KG1 (cell line): ENCODE measurements at regions not wholly inside any gene's neighbourhood (a gene's known extent, or its start where the extent isn't known, plus 50 kb on each side); places are given as distances from the start of the nearest gene placed in this dataset.
"Not testable (repeated sequence)": the region's sequence is repeated elsewhere in the genome, so short reads cannot be mapped to it uniquely, and the experiment has no call there.

Experiments used
- DNase-seq: peaks from one replicate; lab custom pipeline; 2025; lab: John Stamatoyannopoulos, UW

DNA sequence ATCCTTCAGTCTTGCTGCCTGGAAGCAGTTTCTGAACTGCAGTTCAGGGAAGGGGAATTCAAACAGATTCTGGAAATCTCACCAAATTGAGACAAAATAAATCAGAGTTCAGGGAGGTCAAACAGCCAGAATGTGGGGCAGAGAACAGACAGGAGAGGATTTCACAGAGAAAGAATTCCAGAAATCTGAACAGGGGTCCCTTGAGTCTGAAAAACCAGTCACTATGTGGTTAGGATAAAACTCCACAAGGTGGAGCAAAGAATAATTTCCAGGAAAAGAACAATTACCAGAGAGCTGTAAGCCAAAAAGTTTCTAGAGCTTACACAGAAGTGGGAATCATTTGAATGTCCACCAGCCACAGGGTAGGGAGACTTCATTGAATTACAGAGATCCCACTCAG lies 84.7 kb downstream of the URB2 start:
- no peak for DNase-seq

GRCh38 chr1:229714306-229714705 lies 88.3 kb downstream of the URB2 start:
- DNase-seq: no peak

GRCh38 chr1:229714964-229715603 lies 89.0 kb downstream of the URB2 start:
- no peak for DNase-seq

DNA sequence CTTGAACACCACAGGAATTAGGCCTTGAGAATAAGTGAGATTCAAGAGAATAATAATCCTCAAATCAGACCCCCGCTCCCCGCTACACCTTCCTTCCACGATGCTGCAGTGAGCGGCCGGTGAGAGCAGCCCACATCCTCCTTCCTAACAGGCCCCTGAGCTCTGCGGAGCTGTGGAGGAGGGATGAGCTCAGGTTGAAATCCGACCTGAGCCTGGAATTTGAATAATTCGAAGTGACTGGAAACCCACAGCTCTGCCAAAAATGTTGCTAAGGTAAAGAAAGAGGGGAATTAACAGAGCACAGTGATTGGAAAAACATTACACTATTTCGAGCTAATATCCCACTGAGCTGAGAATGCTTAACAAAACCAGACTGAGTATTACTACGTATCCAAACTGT lies 90.0 kb downstream of the URB2 start:
- DNase-seq: no peak

DNA sequence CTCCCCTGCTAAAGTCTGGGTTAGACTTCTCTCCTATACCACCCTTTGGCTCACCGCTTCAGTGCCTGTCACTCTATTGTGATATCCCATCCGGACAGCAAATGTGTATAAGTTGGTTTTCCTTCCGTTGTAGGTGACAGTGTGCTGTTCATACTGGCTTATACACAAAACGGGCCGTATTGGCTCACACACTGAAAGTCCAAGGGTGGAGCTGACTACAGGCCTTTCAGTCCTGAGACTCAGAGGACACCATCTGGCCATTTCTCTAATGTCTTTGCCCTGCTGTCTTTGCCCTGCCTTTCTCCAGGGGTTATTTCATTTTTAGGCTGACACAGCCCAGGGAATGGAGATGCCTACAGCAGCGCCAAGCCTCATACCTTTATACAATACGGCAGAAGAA lies 90.7 kb downstream of the URB2 start:
- DNase-seq: no peak

DNA sequence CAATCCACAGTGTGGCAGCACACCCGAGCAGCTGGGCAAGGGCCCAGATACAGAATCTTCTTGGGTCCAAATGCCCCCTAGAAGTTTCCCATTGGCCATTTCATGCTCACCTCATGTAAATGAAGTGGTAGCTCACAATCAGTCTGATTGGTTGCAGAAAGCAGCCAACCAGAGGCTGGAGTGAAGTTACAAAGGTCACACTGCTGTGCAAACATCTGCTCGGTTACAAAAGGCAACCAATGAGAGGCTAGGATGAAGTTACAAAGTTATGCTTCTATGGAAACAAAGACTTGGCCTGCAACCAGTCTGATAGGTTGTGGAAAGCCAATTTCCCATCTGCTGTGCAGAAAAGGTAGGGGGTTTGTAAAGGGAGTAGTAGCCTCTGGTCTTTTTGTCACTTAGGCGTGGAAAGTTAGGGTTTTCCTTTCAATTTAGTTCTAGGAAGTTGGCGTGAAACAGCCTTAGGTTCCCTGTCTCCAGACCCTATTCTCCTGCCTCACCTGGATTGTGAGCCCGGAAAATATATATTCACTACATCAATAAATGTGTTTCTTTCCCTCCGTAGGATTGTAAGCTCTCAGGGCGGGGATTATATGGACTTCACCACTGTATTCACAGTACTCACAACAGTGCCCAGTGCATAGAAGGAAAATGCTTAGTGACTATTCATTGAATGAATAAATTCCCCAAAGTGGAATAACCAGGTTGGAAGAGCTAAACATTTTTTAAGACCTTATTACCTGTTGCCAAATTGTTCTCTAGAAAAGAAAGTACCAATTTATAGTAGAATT lies 91.9 kb downstream of the URB2 start:
- DNase-seq: no peak

GRCh38 chr1:229726061-229726460 lies 100.0 kb downstream of the URB2 start:
- no peak for DNase-seq

DNA sequence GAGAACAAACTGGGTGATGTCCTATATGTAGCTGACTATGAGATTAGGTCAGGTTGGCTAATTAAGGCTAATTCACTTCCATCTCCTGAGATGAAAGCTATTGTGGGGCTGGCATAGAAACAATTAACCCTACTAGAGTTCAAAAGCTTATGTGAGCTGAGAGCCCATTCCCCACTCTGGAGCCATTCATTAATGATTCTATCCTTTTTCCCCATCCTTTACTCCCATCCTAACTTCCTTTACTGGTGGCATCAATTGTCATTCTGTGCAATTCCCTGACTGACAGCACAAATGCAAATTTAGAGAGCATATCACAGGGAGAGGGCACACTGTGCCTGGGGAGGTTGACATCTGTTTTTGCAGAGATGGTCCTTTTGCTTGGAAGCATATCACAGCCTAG lies 103.9 kb downstream of the URB2 start:
- DNase-seq: no peak

- DNase-seq: no peak
These were observed 104.5 kb downstream of the URB2 start for GRCh38 chr1:229730573-229730972.

DNA sequence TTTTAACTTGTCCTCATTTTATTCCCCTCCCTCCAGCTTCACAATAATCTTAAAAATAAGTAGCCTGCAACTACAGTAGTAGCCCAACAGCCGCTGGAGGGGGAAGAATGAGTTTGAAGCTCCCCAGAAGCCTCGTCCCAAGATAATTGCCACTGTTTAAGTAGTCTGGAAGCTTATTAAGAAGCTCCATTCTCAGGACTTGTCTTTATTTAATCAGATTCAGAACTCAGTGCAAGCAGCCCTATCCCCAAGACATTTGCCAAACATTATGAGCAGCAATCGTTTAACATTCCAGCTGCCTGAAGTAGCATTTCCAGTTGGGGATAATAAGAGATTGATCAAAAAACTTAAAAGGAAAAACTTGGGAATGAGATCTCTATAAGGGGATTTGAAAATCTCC lies 106.0 kb downstream of the URB2 start:
- DNase-seq: no peak

GRCh38 chr1:229736376-229736775 lies 110.3 kb downstream of the URB2 start:
- DNase-seq: no peak

GRCh38 chr1:229742614-229743013 lies 116.6 kb downstream of the URB2 start:
- DNase-seq: not testable (repeated sequence)

GRCh38 chr1:229749992-229750391 lies 123.9 kb downstream of the URB2 start:
- no peak for DNase-seq

DNA sequence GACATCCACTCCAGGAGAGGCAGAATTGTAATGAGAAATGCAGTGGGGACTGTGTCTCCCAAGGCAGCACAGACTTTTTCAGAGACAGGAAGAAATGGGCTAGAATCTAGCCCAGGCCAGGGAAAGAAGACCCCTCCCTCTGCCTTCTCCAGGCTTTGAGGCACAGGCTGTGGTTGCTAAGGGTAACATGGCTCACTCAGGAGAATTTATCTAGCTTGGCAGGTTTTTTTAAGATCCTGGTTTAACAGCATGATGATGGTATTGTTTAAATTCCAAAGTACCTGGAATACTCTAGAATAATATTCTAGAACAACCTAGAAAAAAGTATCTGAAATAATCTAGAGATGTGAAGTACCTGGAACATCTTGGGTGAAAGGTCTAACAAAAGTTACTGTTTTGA lies 125.6 kb downstream of the URB2 start:
- no peak for DNase-seq

DNA sequence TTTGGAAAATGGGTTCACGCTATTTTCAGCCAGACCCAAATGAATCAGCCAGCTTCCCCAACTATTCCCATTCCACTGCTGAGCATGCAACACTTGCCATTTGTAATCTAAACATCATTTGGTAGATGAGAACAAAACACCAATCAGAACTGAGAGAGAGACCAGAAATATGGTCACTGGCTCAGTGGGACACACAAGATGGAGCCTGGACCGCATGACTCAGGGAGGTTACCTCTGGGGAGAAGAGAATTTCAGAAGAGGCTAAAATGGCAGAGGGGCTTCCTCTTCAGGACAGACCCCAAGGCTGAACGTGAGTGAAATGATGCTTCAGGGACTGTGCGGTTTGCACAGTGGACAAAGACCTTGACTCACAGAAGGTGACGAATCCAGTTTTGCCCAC lies 126.6 kb downstream of the URB2 start:
- DNase-seq: no peak

- DNase-seq: no peak
These were observed 127.9 kb downstream of the URB2 start for GRCh38 chr1:229753764-229754551.

DNA sequence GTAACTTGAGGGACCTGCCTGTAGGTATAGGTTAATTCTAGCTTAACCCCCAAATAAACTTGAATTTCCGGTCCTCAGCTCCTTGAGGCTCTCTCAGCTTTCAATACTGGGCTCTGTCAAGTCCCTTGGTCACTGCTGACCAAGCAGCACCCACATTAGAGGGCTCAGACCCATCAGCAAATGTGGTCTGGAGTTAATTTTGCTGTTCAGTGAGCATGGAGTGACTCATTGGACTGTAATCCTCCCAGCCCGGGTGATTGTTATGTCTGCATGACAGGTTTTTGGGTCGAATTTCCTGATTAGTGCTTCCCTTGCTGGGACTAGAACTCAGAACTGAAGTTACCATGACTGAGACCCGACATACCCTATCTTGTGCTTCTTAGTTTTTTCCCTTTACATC lies 130.6 kb downstream of the URB2 start:
- DNase-seq: no peak

DNA sequence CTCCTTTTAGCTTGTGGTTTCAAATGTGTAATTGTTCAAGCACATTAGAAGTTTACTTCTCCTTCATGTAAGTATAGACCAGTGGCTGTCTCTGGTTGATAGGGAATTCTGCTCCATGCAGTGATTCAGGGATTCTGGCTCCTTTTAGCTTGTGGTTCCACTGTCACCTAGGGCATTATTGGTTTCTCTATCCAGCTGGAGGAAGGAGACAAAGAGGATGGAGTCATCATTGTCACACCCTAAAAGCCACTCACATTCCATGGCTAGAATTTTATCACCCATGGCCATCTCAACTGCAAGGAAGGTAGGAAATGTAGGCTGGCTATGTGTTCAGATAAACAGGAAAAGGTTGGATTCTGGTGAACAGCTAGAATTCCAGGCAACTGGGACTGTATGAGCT lies 131.2 kb downstream of the URB2 start:
- DNase-seq: no peak

GRCh38 chr1:229758101-229759036 lies 132.3 kb downstream of the URB2 start:
- DNase-seq: no peak

DNA sequence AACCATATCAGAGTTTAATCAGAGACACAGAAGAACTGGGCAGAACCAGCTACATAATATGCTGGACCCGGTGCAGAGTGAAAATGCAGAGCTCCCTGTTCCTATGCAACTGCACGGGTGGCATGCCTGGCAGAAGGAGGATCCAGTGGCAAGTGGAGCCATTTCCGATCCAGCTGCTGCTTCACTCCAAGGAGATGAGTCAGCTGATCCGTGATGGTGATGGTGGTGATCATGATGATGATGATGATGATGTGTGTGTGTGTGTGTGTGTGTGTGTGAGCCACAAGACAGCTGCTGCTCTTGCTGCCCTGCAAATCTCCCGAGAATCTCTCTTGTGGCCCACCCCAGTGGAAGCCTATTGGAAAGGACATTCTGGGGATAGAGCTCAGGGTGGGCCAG lies 133.0 kb downstream of the URB2 start:
- DNase-seq: no peak

DNA sequence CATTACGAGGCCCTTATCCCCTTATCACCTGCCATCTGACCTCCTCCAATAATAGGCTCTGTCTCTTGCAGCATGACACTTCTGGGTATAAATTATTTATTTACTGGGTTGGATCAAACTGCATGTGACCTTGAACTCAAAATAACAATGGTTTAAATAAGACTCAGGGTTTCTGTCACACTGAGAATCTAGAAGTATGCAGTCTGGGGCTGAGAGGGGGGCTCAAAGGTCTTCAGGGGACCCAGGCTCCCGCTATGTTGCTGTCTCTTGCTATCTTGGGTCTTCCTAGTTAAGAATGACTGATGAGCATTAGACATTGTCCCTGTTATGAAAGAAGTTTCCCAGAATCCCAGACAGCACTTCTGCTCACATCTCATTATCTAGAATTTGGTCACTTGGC lies 133.5 kb downstream of the URB2 start:
- DNase-seq: no peak

DNA sequence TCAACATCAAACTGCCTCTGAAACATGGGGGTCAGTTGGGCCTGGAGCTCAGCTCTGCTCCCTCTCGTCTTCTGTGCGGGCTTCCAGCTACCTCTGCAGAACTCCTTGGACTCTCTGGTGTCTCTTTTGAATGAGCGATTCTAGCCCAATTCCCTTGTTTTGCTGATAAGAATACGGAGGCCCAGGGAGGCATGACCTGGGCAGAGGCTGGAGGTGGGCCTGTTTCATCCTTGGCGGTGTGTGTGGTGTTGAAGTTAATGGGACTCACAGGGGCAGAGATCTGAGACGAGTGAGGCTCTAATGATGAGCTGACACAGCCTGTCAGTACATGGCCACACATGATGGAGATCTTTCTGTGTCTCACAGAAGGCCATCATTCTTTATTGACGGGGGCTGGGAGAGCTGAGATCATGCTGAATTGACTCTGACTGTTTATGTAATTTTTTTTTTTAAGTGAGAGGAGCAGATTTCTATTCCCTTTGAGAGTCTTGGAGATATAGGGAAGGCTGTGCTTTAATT lies 134.5 kb downstream of the URB2 start:
- DNase-seq: no peak
